HEK293T (cell line): ENCODE measurements at regions not wholly inside any gene's neighbourhood (a gene's known extent, or its start where the extent isn't known, plus 50 kb on each side); places are given as distances from the start of the nearest gene placed in this dataset.

Experiments
- CTCF ChIA-PET: fragments of 350-600 bp; formaldehyde crosslinking; extraction: SDS; loops from one replicate; lab custom pipeline; 2021; ENCODE audit warnings: antibody characterized with exemption, inconsistent platforms; lab: Yijun Ruan, JAX
- POLR2A ChIA-PET: fragments of 350-600 bp; formaldehyde crosslinking; extraction: SDS; loops from one replicate; lab custom pipeline; 2020; ENCODE audit warnings: antibody characterized with exemption, inconsistent platforms; lab: Yijun Ruan, JAX
- DNase-seq: peaks from one replicate; pipeline ENCODE4 v3.0.0; 2012; ENCODE audit warnings: mixed read lengths; ENCODE audit errors: extremely low spot score
- ARNT ChIP-seq: fragments of 450-650 bp; IDR thresholded peaks from 2 replicates; pipeline ENCODE4 v1.6.1; 2017; ENCODE audit warnings: mild to moderate bottlenecking
- BHLHE40 ChIP-seq: fragments of 450-650 bp; IDR thresholded peaks from 2 replicates; pipeline ENCODE4 v1.6.1; 2016; ENCODE audit warnings: mild to moderate bottlenecking, moderate library complexity, borderline replicate concordance
- CTBP1 ChIP-seq: fragments of 450-650 bp; IDR thresholded peaks from 2 replicates; pipeline ENCODE4 v1.6.1; 2016; ENCODE audit warnings: borderline replicate concordance
- ELF4 ChIP-seq: fragments of 450-650 bp; IDR thresholded peaks from 2 replicates; pipeline ENCODE4 v1.6.1; 2017; ENCODE audit warnings: antibody characterized with exemption
- FOXA1 ChIP-seq: fragments of 450-650 bp; IDR thresholded peaks from 2 replicates; pipeline ENCODE4 v1.6.1; 2016; ENCODE audit warnings: mild to moderate bottlenecking
- FOXK2 ChIP-seq: fragments of 450-650 bp; IDR thresholded peaks from 2 replicates; pipeline ENCODE4 v1.6.1; 2016; ENCODE audit warnings: mild to moderate bottlenecking
- FOXM1 ChIP-seq: fragments of 450-650 bp; IDR thresholded peaks from 2 replicates; pipeline ENCODE4 v1.6.1; 2017; ENCODE audit warnings: mild to moderate bottlenecking, borderline replicate concordance
- HDGF ChIP-seq: fragments of 450-650 bp; IDR thresholded peaks from 2 replicates; pipeline ENCODE4 v1.6.1; 2017; ENCODE audit warnings: antibody characterized with exemption, borderline replicate concordance
- L3MBTL2 ChIP-seq: fragments of 450-650 bp; conservative IDR thresholded peaks from 2 replicates; pipeline ENCODE4 v1.6.1; 2016; ENCODE audit warnings: mild to moderate bottlenecking
- LEF1 ChIP-seq: fragments of 450-650 bp; IDR thresholded peaks from 2 replicates; pipeline ENCODE4 v1.6.1; 2017; ENCODE audit warnings: mild to moderate bottlenecking, borderline replicate concordance
- NFRKB ChIP-seq: fragments of 450-650 bp; IDR thresholded peaks from 2 replicates; pipeline ENCODE4 v1.6.1; 2016; ENCODE audit warnings: mild to moderate bottlenecking, moderate library complexity
- SP1 ChIP-seq: fragments of 450-650 bp; IDR thresholded peaks from 2 replicates; pipeline ENCODE4 v1.6.1; 2017
- SUZ12 ChIP-seq: fragments of 450-650 bp; IDR thresholded peaks from 2 replicates; pipeline ENCODE4 v1.6.1; 2016; ENCODE audit warnings: mild to moderate bottlenecking
- TARDBP ChIP-seq: fragments of 450-650 bp; IDR thresholded peaks from 2 replicates; pipeline ENCODE4 v1.6.1; 2016
- ZNF384 ChIP-seq: fragments of 450-650 bp; IDR thresholded peaks from 2 replicates; pipeline ENCODE4 v1.6.1; 2016
- TF ChIP-seq, protein P1 (sequence below): fragments of 450-650 bp; IDR thresholded peaks from 2 replicates; pipeline ENCODE4 v1.6.1; 2016

DNA sequence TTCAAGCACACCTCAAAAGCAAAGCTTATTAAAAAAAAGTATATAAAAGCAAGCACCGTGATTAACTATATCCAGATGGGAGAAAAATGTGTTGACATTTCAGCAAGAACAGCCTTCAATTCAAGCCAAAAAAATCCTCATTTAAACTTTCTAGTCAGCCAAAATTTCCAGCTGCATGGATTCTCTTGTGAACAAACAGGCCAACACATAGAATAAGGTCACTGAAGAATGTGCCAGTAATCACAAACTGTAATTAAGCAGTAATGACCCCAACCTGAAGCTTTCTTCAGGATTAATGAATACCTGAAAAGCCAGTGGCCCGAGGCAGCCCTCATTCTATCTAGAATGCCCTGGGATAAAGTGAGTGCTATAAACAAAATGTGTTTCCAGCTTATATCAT is 130.7 kb upstream of the KCNMB2 start:
- POLR2A ChIA-PET, result no interaction called here
- no peak for DNase-seq
- CTCF ChIA-PET, result no interaction called here
- TF ChIP-seq ZNF384 (no peak), FOXA1 (no peak), L3MBTL2 (no peak), BHLHE40 (no peak), CTBP1 (no peak), SUZ12 (no peak), ELF4 (no peak), NFRKB (no peak)
- TF ChIP-seq, protein P1, sequence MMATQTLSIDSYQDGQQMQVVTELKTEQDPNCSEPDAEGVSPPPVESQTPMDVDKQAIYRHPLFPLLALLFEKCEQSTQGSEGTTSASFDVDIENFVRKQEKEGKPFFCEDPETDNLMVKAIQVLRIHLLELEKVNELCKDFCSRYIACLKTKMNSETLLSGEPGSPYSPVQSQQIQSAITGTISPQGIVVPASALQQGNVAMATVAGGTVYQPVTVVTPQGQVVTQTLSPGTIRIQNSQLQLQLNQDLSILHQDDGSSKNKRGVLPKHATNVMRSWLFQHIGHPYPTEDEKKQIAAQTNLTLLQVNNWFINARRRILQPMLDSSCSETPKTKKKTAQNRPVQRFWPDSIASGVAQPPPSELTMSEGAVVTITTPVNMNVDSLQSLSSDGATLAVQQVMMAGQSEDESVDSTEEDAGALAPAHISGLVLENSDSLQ, result no peak

DNA sequence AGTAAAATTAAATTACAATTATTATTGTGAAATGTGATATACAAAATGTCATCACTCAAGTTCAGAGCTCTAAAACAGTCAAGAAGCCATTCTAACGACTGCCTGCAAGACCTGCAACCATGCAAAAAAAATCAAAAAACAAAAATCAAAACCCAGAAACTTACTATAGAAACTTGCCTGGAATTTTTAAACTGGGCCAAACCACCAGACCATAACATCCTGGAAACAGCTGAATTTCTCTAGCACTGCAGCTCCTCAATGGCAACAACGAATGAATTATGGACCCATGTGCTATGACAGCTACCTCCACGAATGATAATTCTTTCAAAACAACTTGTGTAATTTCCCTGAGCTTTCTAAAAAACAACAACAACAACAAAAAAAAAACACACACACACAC is 130.0 kb upstream of the KCNMB2 start:
- TF ChIP-seq ZNF384 (no peak), L3MBTL2 (no peak), LEF1 (no peak), FOXK2 (no peak), TARDBP (no peak), CTBP1 (no peak), SP1 (no peak)
- TF ChIP-seq, protein P1, result no peak
- CTCF ChIA-PET, result interaction anchor here (0.6 kb wide), 1 partner anchor 982 kb away, joined by 5 read pairs; no protein-coding TSS in a partner anchor
- POLR2A ChIA-PET, result no interaction called here
- no peak for DNase-seq

DNA sequence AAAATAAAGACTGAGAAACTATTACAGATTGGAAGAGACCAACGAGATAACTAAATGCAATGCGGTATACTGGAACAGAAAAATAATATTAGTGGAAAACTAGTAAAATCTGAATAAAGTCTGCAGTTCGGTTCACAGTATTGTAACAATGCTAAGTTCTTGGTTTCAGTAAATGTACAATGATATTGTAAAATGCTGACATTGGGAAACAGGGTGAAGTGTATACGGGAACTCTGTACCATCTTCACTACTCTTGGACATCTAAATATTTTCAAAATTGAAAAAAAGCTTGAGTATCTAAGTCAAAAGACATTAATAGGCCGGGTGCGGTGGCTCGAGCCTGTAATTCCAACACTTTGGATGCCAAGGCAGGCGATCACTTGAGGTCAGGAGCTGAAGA is 120.9 kb upstream of the KCNMB2 start:
- DNase-seq, result no peak
- POLR2A ChIA-PET, result no interaction called here
- TF ChIP-seq, protein P1, result no peak
- TF ChIP-seq SP1 (no peak), BHLHE40 (no peak), NFRKB (no peak), ARNT (no peak), SUZ12 (no peak), FOXK2 (no peak), ELF4 (no peak), FOXA1 (no peak), L3MBTL2 (no peak), HDGF (no peak), ZNF384 (no peak), TARDBP (no peak), CTBP1 (no peak), FOXM1 (no peak), LEF1 (no peak)
- CTCF ChIA-PET, result no interaction called here

DNA sequence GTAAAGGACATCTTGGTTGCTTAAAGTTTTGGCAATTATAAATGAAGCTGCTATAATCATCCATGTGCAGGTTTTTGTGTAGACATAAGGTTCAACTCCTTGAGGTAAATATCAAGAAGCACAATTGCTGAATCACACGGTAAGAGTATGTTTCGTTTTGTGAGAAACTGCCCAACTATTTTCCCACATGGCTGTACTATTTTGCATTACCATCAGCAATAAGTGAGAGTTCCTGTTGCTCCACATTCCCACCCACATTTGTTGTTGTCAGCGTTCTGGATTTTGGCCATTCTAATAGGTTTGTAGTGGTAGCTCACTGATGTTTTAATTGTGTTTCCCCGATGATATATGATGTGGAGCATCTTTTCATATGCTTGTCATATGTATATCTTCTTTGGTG is 118.5 kb upstream of the KCNMB2 start:
- DNase-seq, result no peak
- TF ChIP-seq FOXA1 (no peak), TARDBP (no peak)
- ChIA-PET CTCF (no interaction called here), POLR2A (no interaction called here)

DNA sequence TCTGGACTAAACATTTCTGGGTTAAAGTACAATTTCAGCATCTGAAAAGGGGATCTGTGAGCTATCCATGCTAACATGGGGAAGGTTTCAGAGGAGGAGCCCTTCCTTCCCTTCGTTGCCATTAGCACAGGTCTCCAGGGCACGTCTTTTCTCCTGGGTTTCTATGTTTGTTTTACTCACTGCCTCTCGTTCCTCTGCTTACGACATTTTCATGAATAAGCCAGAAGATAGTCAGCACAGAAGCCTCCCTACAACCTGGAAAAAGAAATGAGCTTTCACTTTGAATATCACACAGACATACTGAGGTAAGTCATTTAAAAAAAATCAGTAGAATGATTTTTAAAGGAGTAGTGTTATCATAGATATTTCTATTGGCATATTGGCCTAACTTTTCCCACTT is 117.2 kb upstream of the KCNMB2 start:
- ChIA-PET POLR2A (no interaction called here), CTCF (no interaction called here)
- TF ChIP-seq TARDBP (no peak), CTBP1 (no peak), LEF1 (no peak), SUZ12 (no peak), ELF4 (no peak)
- no peak for DNase-seq

DNA sequence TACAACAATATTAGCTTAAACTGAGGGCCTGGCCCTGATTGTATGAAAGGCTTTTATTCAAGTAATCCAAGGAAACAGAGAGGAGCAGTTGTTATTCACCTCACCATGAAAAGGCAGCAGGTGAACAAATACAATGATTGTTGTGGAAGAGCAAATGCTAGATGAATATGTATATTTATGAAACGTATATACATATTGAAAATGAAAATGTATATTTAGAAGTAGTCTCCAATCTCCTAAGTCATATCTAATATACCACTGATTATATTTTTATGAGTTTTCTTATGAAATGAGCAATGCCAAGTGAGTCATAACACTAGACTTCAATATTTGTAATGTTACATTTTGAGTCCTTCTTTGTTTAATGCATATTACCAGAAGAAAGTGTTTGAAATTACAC is 116.2 kb upstream of the KCNMB2 start:
- DNase-seq, result no peak
- CTCF ChIA-PET, result interaction anchor here (0.7 kb wide), 1 partner anchor 1575 kb away, joined by 3 read pairs; no protein-coding TSS in a partner anchor
- POLR2A ChIA-PET, result no interaction called here
- no peak for TF ChIP-seq ZNF384
- no peak for TF ChIP-seq HDGF
- TF ChIP-seq ELF4, result no peak
- no peak for TF ChIP-seq NFRKB
- TF ChIP-seq, protein P1, result no peak
- no peak for TF ChIP-seq BHLHE40
- no peak for TF ChIP-seq ARNT
- no peak for TF ChIP-seq FOXM1
- TF ChIP-seq FOXA1, result no peak
- TF ChIP-seq LEF1, result no peak
- no peak for TF ChIP-seq SUZ12
- no peak for TF ChIP-seq SP1
- no peak for TF ChIP-seq FOXK2
- TF ChIP-seq L3MBTL2, result no peak

DNA sequence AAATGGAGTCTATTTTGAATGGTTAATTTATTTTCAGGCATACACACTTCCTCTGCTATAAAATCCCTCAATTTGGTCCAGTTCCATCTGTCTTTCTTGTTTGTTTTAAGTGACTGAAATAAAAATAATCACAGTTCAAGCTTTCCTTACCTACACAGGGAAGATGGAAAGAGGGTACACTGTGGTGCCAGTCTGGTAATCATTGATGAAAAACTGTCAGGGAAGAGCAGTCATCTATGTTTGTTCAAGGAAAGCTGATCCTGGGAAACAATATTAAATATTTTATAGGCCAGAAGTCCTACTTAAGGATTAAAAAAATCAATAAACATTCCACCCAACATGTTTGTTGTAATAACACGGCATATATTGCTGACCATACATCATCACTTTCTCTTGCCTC is 115.2 kb upstream of the KCNMB2 start:
- TF ChIP-seq CTBP1 (no peak), ELF4 (no peak), ZNF384 (no peak), L3MBTL2 (no peak), FOXM1 (no peak), SP1 (no peak), FOXA1 (no peak)
- POLR2A ChIA-PET, result no interaction called here
- CTCF ChIA-PET, result no interaction called here
- DNase-seq, result no peak
